ENCODE measurements at regions not wholly inside any gene's neighbourhood (a gene's known extent, or its start where the extent isn't known, plus 50 kb on each side); places are given as distances from the start of the nearest gene placed in this dataset.

DNA sequence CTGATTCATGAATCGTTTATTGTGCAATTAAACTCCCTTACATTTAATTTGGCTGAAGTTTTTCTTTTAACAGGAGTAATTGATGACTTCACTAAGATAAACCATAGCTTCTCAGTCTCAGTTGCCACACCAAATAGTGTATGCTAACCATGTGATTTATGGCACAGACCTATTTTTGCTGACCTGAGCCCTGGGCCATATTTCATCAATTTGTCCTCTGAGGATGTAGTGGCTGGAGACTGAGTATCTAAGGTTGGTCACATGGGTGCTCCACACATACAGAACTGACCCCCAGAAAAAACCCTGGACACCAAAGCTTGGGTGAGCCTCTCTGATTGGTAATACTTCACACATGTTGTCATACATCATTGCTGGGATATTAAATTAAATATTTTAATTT is 255.1 kb downstream of the NEDD1 start:
- Mint-ChIP-seq H3K4me1 (peaks cover 8% of the 10 kb centered on the region; the same call in 1 of the 2 replicates), H3K27ac (no peak overlapping the region), H3K27me3 (ENCODE audit: low read depth) (no peaks in the 10 kb centered on the region), H3K9me3 (peaks cover 5% of the 10 kb centered on the region; the same call in 1 of the 2 replicates), H3K4me3 (no peak overlapping the region), H3K36me3 (no peaks in the 10 kb centered on the region)
- no peak for DNase-seq (ENCODE audit: low spot score)
- ChIA-PET POLR2A (no interaction called here), CTCF (no interaction called here)
- TF ChIP-seq FOXK1 (CRISPR knock-in tag; IDR thresholded peaks at IDR 0.05) (no peak), SOX15 (CRISPR knock-in tag; IDR thresholded peaks at IDR 0.05) (no peak), ZNF416 (CRISPR knock-in tag; IDR thresholded peaks at IDR 0.05) (no peak), SMAD4 (CRISPR knock-in tag; IDR thresholded peaks at IDR 0.05) (no peak), ZNF263 (CRISPR knock-in tag; IDR thresholded peaks at IDR 0.05; ENCODE audit: low read depth) (no peak), MXD4 (CRISPR knock-in tag; IDR thresholded peaks at IDR 0.05; ENCODE audit: borderline replicate concordance) (no peak), OVOL2 (CRISPR knock-in tag; IDR thresholded peaks at IDR 0.05; ENCODE audit: borderline replicate concordance) (no peak), NR2C2 (CRISPR knock-in tag; IDR thresholded peaks at IDR 0.05) (no peak), NFYB (CRISPR knock-in tag; conservative IDR thresholded peaks at IDR 0.05; ENCODE audit: low read depth) (no peak), IRF2 (CRISPR knock-in tag; IDR thresholded peaks at IDR 0.05; ENCODE audit: borderline replicate concordance, low read depth) (no peak), TEAD1 (CRISPR knock-in tag; IDR thresholded peaks at IDR 0.05) (no peak)
- TF ChIP-seq, protein P1, sequence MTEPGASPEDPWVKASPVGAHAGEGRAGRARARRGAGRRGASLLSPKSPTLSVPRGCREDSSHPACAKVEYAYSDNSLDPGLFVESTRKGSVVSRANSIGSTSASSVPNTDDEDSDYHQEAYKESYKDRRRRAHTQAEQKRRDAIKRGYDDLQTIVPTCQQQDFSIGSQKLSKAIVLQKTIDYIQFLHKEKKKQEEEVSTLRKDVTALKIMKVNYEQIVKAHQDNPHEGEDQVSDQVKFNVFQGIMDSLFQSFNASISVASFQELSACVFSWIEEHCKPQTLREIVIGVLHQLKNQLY (CRISPR knock-in tag; IDR thresholded peaks at IDR 0.05), result no peak
- TF ChIP-seq, protein P2, sequence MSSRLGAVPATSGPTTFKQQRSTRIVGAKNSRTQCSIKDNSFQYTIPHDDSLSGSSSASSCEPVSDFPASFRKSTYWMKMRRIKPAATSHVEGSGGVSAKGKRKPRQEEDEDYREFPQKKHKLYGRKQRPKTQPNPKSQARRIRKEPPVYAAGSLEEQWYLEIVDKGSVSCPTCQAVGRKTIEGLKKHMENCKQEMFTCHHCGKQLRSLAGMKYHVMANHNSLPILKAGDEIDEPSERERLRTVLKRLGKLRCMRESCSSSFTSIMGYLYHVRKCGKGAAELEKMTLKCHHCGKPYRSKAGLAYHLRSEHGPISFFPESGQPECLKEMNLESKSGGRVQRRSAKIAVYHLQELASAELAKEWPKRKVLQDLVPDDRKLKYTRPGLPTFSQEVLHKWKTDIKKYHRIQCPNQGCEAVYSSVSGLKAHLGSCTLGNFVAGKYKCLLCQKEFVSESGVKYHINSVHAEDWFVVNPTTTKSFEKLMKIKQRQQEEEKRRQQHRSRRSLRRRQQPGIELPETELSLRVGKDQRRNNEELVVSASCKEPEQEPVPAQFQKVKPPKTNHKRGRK (CRISPR knock-in tag; IDR thresholded peaks at IDR 0.05; ENCODE audit: borderline replicate concordance), result no peak
- TF ChIP-seq, protein P3, sequence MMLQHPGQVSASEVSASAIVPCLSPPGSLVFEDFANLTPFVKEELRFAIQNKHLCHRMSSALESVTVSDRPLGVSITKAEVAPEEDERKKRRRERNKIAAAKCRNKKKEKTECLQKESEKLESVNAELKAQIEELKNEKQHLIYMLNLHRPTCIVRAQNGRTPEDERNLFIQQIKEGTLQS (CRISPR knock-in tag; conservative IDR thresholded peaks at IDR 0.05), result no peak
- no peak for ATAC-seq

DNA sequence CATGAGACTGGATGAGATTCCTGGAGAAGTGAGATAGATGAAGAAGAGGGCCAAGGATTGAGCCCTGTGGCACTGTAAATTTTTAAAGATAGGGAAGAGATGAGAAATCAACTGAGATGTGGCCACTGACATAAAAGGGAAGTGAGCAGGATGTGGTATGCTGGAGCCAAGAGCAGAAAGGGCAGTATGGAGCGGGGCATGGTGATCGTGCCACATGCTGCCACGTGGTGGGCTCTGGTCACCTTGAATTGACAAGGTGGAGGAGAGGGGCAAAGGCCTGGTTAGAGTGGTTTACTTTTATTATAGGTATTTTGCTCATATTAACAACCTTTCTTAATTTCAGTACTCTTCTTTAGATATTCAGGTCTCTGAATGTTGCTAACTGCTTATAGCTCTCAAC is 257.9 kb downstream of the NEDD1 start:
- no peak overlapping the region for H3K27ac Mint-ChIP-seq
- CTCF ChIA-PET, result no interaction called here
- peaks cover 5% of the 10 kb centered on the region; the same call in 1 of the 2 replicates for H3K9me3 Mint-ChIP-seq
- peaks cover 6% of the 10 kb centered on the region for H3K4me1 Mint-ChIP-seq
- H3K27me3 Mint-ChIP-seq (ENCODE audit: low read depth), result no peaks in the 10 kb centered on the region
- H3K36me3 Mint-ChIP-seq, result no peaks in the 10 kb centered on the region
- no peak for DNase-seq (ENCODE audit: low spot score)
- POLR2A ChIA-PET, result no interaction called here
- no peak overlapping the region for H3K4me3 Mint-ChIP-seq
- ATAC-seq, result no peak
- TF ChIP-seq ETV6 (CRISPR knock-in tag; IDR thresholded peaks at IDR 0.05) (no peak), GRHL2 (CRISPR knock-in tag; IDR thresholded peaks at IDR 0.05; ENCODE audit: insufficient replicate concordance, severe bottlenecking) (no peak), ATF1 (CRISPR knock-in tag; IDR thresholded peaks at IDR 0.05) (no peak), GABPB1 (CRISPR knock-in tag; IDR thresholded peaks at IDR 0.05) (no peak), SOX15 (CRISPR knock-in tag; IDR thresholded peaks at IDR 0.05) (no peak), PRRX2 (CRISPR knock-in tag; IDR thresholded peaks at IDR 0.05) (no peak), IRF2 (CRISPR knock-in tag; IDR thresholded peaks at IDR 0.05; ENCODE audit: borderline replicate concordance, low read depth) (no peak), RORB (CRISPR knock-in tag; IDR thresholded peaks at IDR 0.05) (no peak), SMAD3 (CRISPR knock-in tag; IDR thresholded peaks at IDR 0.05; ENCODE audit: borderline replicate concordance) (no peak)
- TF ChIP-seq, protein P4, sequence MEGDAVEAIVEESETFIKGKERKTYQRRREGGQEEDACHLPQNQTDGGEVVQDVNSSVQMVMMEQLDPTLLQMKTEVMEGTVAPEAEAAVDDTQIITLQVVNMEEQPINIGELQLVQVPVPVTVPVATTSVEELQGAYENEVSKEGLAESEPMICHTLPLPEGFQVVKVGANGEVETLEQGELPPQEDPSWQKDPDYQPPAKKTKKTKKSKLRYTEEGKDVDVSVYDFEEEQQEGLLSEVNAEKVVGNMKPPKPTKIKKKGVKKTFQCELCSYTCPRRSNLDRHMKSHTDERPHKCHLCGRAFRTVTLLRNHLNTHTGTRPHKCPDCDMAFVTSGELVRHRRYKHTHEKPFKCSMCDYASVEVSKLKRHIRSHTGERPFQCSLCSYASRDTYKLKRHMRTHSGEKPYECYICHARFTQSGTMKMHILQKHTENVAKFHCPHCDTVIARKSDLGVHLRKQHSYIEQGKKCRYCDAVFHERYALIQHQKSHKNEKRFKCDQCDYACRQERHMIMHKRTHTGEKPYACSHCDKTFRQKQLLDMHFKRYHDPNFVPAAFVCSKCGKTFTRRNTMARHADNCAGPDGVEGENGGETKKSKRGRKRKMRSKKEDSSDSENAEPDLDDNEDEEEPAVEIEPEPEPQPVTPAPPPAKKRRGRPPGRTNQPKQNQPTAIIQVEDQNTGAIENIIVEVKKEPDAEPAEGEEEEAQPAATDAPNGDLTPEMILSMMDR (IDR thresholded peaks at IDR 0.05), result no peak
- TF ChIP-seq, protein P5, sequence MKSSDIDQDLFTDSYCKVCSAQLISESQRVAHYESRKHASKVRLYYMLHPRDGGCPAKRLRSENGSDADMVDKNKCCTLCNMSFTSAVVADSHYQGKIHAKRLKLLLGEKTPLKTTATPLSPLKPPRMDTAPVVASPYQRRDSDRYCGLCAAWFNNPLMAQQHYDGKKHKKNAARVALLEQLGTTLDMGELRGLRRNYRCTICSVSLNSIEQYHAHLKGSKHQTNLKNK (CRISPR knock-in tag; IDR thresholded peaks at IDR 0.05), result no peak
- TF ChIP-seq, protein P6, sequence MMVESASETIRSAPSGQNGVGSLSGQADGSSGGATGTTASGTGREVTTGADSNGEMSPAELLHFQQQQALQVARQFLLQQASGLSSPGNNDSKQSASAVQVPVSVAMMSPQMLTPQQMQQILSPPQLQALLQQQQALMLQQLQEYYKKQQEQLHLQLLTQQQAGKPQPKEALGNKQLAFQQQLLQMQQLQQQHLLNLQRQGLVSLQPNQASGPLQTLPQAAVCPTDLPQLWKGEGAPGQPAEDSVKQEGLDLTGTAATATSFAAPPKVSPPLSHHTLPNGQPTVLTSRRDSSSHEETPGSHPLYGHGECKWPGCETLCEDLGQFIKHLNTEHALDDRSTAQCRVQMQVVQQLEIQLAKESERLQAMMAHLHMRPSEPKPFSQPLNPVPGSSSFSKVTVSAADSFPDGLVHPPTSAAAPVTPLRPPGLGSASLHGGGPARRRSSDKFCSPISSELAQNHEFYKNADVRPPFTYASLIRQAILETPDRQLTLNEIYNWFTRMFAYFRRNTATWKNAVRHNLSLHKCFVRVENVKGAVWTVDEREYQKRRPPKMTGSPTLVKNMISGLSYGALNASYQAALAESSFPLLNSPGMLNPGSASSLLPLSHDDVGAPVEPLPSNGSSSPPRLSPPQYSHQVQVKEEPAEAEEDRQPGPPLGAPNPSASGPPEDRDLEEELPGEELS (CRISPR knock-in tag; IDR thresholded peaks at IDR 0.05), result no peak
- TF ChIP-seq, protein P2 (CRISPR knock-in tag; IDR thresholded peaks at IDR 0.05; ENCODE audit: borderline replicate concordance), result no peak
- TF ChIP-seq, protein P7, sequence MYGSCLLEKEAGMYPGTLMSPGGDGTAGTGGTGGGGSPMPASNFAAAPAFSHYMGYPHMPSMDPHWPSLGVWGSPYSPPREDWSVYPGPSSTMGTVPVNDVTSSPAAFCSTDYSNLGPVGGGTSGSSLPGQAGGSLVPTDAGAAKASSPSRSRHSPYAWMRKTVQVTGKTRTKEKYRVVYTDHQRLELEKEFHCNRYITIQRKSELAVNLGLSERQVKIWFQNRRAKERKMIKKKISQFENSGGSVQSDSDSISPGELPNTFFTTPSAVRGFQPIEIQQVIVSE (CRISPR knock-in tag; IDR thresholded peaks at IDR 0.05; ENCODE audit: borderline replicate concordance), result no peak
- TF ChIP-seq, protein P8, sequence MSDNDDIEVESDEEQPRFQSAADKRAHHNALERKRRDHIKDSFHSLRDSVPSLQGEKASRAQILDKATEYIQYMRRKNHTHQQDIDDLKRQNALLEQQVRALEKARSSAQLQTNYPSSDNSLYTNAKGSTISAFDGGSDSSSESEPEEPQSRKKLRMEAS (CRISPR knock-in tag; IDR thresholded peaks at IDR 0.05), result no peak

Measured in WTC11 (cell line).